Suprapubic skin (tissue), 4 donors: ENCODE measurements at regions not wholly inside any gene's neighbourhood (a gene's known extent, or its start where the extent isn't known, plus 50 kb on each side); places are given as distances from the start of the nearest gene placed in this dataset.

Experiments
- DNase-seq, 2 donors: peaks; one replicate each; pipeline ENCODE4 v3.0.0-alpha.2; 2019; ENCODE audit warnings: low spot score in 2 of 2
- H3K27ac ChIP-seq: fragments of 200-600 bp; sonication (generic); one replicate; pipeline ENCODE4 v1.5.1; 2019
- H3K27me3 ChIP-seq: fragments of 200-600 bp; sonication (generic); one replicate; pipeline ENCODE4 v1.5.1; 2019
- H3K36me3 ChIP-seq: fragments of 200-600 bp; sonication (generic); one replicate; pipeline ENCODE4 v1.5.1; 2019
- H3K4me1 ChIP-seq: fragments of 200-600 bp; sonication (generic); one replicate; pipeline ENCODE4 v1.5.1; 2019
- H3K4me3 ChIP-seq: fragments of 200-600 bp; sonication (generic); one replicate; pipeline ENCODE4 v1.5.1; 2019; ENCODE audit warnings: mild to moderate bottlenecking
- H3K9me3 ChIP-seq: fragments of 200-600 bp; sonication (generic); one replicate; pipeline ENCODE4 v1.5.1; 2019
- CTCF ChIP-seq, 2 donors: fragments of 200-600 bp in 1 of 2; fragments of 450-650 bp in 1 of 2; sonication (generic) in 1 of 2; IDR thresholded peaks; one replicate each; pipeline ENCODE4 v1.5.1; 2016 to 2019; ENCODE audit warnings: antibody characterized with exemption in 2 of 2, mild to moderate bottlenecking in 1 of 2, moderate library complexity in 1 of 2
- EP300 ChIP-seq: sonication (generic); formaldehyde crosslinking; IDR thresholded peaks from one replicate; pipeline ENCODE4 v1.6.1; 2017; ENCODE audit warnings: antibody characterized with exemption
- POLR2A ChIP-seq, 2 donors: fragments of 450-650 bp; IDR thresholded peaks; one replicate each; pipeline ENCODE4 v1.6.1; 2017; ENCODE audit warnings: antibody characterized with exemption in 2 of 2, mild to moderate bottlenecking in 2 of 2, moderate library complexity in 2 of 2
- POLR2AphosphoS5 ChIP-seq, 3 donors: sonication (generic); formaldehyde crosslinking; IDR thresholded peaks; one replicate each; pipeline ENCODE4 v1.6.1; 2017; ENCODE audit warnings: antibody characterized with exemption in 3 of 3
- WGBS: methylation state at CpG from one replicate; pipeline ENCODE4 v1.1.5; 2018; 5-methylcytosine and 5-hydroxymethylcytosine counted together

DNA sequence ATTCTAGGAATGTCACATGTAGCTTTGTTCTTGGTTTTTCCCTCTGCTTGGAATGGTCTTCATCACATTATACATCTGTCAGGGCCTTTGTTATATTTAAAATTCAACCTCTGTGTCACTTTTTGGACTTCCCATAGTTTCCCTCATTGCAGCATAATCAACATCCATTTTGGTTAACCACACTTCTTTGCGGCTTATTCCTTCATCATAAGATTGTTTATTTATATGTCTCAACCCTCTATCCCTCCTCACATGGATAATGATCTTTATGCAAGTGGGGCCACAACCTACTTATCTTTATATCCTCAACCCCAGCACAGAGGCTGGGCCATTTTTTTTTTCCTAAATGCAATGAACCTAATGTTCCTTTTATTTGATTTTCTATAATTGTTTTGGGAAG, 260.0 kb upstream of the THBS1 start:
- Histone ChIP-seq H3K9me3 (peaks cover 12% of the 10 kb centered on the region), H3K4me3 (no peak overlapping the region), H3K4me1 (no peaks in the 10 kb centered on the region), H3K27ac (no peak overlapping the region), H3K27me3 (no peaks in the 10 kb centered on the region), H3K36me3 (no peaks in the 10 kb centered on the region)
- 94% methylated on average over 1 of the region's 1 CpG for WGBS
- no peak for DNase-seq
- TF ChIP-seq POLR2AphosphoS5 (IDR thresholded peaks at IDR 0.05) (no peak), EP300 (no peak), CTCF (IDR thresholded peaks at IDR 0.05) (no peak), POLR2A (IDR thresholded peaks at IDR 0.05) (no peak)

DNA sequence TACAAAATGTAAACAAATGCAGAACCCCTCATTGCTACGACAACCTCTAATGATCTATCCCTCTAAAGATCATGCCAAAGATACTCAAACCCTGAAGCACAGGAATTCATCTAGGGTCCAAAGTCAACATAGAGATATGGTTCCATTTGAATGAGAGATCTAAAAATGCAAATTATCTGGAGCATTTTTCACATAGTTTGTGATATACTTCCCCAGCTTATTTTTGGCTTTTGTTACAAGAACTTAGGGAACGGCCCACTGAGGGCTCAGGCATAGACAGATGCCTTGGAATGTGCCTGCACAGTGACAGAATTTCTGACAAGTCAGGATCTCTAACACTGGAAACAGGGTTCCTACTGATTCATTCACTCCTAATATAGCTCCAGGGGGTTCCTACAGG, 258.9 kb upstream of the THBS1 start:
- 66% methylated on average over 2 of the region's 2 CpGs for WGBS
- no peak for TF ChIP-seq CTCF (IDR thresholded peaks at IDR 0.05)
- TF ChIP-seq EP300: no peak
- TF ChIP-seq POLR2A (IDR thresholded peaks at IDR 0.05): no peak
- no peak for TF ChIP-seq POLR2AphosphoS5 (IDR thresholded peaks at IDR 0.05)
- H3K27me3 ChIP-seq: no peaks in the 10 kb centered on the region

DNA sequence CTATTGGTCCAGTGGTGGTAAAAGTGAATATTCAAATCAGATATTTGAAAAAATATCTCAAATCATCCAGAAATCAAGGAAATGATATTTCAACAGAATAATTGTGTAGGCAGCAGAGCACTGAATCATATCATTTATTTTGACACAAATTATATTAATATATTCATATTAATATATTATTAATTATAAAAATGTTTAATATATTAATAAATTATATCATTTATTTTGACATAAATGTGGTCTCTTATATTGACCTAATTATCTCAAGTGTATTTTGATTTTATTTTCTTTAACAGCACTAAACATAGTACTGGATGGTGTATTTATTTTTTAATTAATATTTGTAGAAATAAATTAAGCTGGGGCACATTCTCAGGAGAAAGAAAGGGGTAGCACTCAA, 257.7 kb upstream of the THBS1 start:
- Histone ChIP-seq H3K4me3 (no peak overlapping the region), H3K27me3 (no peaks in the 10 kb centered on the region), H3K27ac (no peak overlapping the region), H3K36me3 (no peaks in the 10 kb centered on the region), H3K4me1 (peaks cover 3% of the 10 kb centered on the region), H3K9me3 (peaks cover 12% of the 10 kb centered on the region)
- DNase-seq: no peak
- TF ChIP-seq CTCF (IDR thresholded peaks at IDR 0.05): no peak
- no peak for TF ChIP-seq EP300
- no peak for TF ChIP-seq POLR2AphosphoS5 (IDR thresholded peaks at IDR 0.05)
- no peak for TF ChIP-seq POLR2A (IDR thresholded peaks at IDR 0.05)

More for the DNA sequence above, 258.9 kb upstream of the THBS1 start:
- Histone ChIP-seq H3K36me3 (no peaks in the 10 kb centered on the region), H3K27ac (no peak overlapping the region), H3K4me3 (no peak overlapping the region), H3K4me1 (peaks cover 3% of the 10 kb centered on the region), H3K9me3 (peaks cover 12% of the 10 kb centered on the region)
- no peak for DNase-seq

DNA sequence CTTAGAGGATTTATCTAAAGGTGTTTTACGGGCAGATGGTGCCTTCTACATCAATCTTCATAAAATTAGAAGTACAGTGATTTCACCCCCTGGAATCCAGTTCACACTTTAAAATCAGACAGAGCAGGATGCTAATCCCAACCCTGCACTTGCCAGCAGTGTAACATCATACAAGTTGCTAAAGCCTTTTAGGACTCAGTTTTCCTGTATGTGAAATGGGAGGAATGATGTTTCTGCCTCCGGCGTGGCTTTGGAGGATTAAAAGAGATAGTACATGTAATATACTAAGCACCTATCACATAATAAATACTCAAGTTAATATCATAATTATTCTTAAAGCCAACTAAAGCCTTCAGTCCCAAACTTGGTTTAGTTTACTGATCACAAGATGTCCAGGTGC, 257.2 kb upstream of the THBS1 start:
- TF ChIP-seq CTCF (IDR thresholded peaks at IDR 0.05): no peak
- no peak for TF ChIP-seq POLR2AphosphoS5 (IDR thresholded peaks at IDR 0.05)
- TF ChIP-seq EP300: no peak
- TF ChIP-seq POLR2A (IDR thresholded peaks at IDR 0.05): no peak
- H3K36me3 ChIP-seq: no peaks in the 10 kb centered on the region
- no peak overlapping the region for H3K27ac ChIP-seq
- no peak for DNase-seq
- 97% methylated on average over 3 of the region's 3 CpGs for WGBS
- no peaks in the 10 kb centered on the region for H3K27me3 ChIP-seq
- H3K9me3 ChIP-seq: peaks cover 12% of the 10 kb centered on the region
- H3K4me3 ChIP-seq: no peak overlapping the region
- H3K4me1 ChIP-seq: peaks cover 3% of the 10 kb centered on the region

DNA sequence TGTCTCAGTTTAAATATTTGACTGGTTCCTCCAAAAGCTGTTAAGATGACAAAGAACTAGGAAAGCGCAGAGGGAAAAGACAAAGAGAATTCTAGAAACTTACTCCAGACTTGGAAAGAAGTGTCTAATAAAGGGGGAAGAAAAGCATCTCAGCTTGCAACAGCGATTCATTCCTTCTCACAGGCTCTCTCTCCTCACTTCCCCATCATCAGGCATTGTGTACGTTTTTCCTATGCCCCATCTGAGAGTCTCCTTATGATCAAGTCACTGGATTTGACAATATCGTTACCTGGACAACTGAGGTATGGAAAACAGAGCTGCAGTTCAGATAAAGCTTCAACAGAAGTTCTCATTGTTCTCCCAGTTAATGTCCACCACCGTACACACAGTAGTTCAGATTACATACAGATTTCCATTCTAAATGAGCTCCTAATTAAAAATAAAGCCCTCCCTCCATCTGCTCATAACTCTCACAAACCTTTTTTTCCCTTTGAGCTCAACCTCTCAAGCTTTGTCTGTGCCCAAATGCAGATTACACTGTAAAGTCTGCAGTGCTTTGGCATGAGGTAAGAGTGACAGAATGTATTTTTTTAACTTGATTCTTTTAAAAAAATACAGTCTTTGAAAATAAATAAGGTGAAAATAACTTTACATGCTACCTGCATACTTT, 254.4 kb upstream of the THBS1 start:
- TF ChIP-seq EP300 (no peak), POLR2AphosphoS5 (IDR thresholded peaks at IDR 0.05) (no peak), CTCF (IDR thresholded peaks at IDR 0.05) (no peak)
- 86% methylated on average over 5 of the region's 5 CpGs for WGBS
- no peak overlapping the region for H3K4me3 ChIP-seq
- H3K27me3 ChIP-seq: no peaks in the 10 kb centered on the region
- H3K4me1 ChIP-seq: peaks cover 3% of the 10 kb centered on the region
- no peaks in the 10 kb centered on the region for H3K9me3 ChIP-seq
- DNase-seq: no peak
- H3K36me3 ChIP-seq: no peaks in the 10 kb centered on the region
- H3K27ac ChIP-seq: no peak overlapping the region
